ENCODE measurements at regions not wholly inside any gene's neighbourhood (a gene's known extent, or its start where the extent isn't known, plus 50 kb on each side); places are given as distances from the start of the nearest gene placed in this dataset. TPM values are rescaled to one million over a fixed set of nuclear protein-coding genes. Genes with fewer than 3 reads are reported as not detected.

DNA sequence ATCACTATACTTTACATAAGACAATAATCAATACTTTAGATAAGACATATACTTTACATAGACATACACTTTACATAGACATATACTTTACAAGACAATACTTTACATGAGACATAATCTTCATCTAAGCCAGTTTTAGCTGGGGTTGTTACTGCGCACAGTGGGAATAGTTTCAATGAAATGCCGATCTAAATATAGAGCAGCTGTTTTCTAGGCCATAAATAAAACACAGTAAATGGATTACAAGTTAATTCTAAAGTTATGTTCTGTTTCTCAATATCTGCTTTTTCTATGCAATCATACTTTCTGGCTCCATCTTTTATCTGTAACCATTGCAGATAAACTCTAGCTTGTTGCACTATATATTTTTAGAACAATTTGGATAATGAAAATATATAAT, 1470.6 kb upstream of the PABPC4L start:
- H3K4me3 ChIP-seq (ENCODE audit: low read depth, low read length) = no peak overlapping the region
- no peak for DNase-seq (ENCODE audit: low read depth)
- TF ChIP-seq CTCF (IDR thresholded peaks at IDR 0.05; ENCODE audit: insufficient read depth, low read length) = no peak

DNA sequence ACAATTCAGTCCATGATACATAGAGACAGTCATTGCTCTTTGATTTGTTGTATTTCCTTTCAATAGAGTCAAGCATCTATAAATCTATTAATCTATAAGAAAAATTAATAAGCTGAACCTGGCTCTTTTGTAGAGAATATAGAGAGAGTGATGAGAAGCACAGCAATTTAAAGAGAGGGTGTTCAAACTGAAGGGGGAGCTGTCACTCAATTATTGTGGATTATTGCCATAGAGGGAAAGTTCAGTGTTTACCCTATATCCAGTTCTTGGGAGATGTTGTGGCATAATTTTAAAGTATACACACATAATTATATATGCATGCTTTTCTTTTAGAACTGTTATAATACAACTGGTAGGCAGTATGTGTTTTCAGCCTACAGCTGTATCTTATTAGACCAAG, 1469.0 kb upstream of the PABPC4L start:
- no peak for TF ChIP-seq CTCF (IDR thresholded peaks at IDR 0.05; ENCODE audit: insufficient read depth, low read length)

More for the DNA sequence above, 1469.0 kb upstream of the PABPC4L start:
- no peak for DNase-seq (ENCODE audit: low read depth)
- no peak overlapping the region for H3K4me3 ChIP-seq (ENCODE audit: low read depth, low read length)

Small RNAs in the stretch of these regions (small RNA-seq; reads per million reads assigned to genes)
- gene RNU1-89P (4.5 reads per million, percentile 87 among the genes with 10 or more reads in this experiment), gene SERF1AP1 (not detected)

All from fibroblast of the aortic adventitia (primary cell).